ENCODE measurements at regions not wholly inside any gene's neighbourhood (a gene's known extent, or its start where the extent isn't known, plus 50 kb on each side); places are given as distances from the start of the nearest gene placed in this dataset.

GRCh38 chr22:48942698-48943566 is 884.7 kb downstream of the BRD1 start:
- DNase-seq: no peak
- Mint-ChIP-seq H3K27ac (no peak overlapping the region), H3K9me3 (no peaks in the 10 kb centered on the region), H3K36me3 (no peaks in the 10 kb centered on the region), H3K27me3 (peaks cover 0 to 4% of the 10 kb centered on the region in 2 donors), H3K4me3 (no peak overlapping the region), H3K4me1 (no peaks in the 10 kb centered on the region)
- no peaks in the 10 kb centered on the region for H3K9me3 ChIP-seq (ENCODE audit: low read length)
- H3K27ac ChIP-seq (ENCODE audit: low read depth, low read length): no peak overlapping the region
- POLR2A ChIA-PET: no interaction called here
- no peaks in the 10 kb centered on the region for H3K27me3 ChIP-seq (ENCODE audit: insufficient read depth, low read length, poor library complexity, severe bottlenecking)
- H3K36me3 ChIP-seq (ENCODE audit: insufficient read depth, low read length): no peaks in the 10 kb centered on the region
- no peaks in the 10 kb centered on the region for H3K4me1 ChIP-seq (ENCODE audit: insufficient read depth, low read length)
- CTCF ChIA-PET: no interaction called here
- H3K4me3 ChIP-seq (ENCODE audit: low read length): no peak overlapping the region

- H3K27ac ChIP-seq (ENCODE audit: low read depth, low read length): no peak overlapping the region
- CTCF ChIA-PET: no interaction called here
These were observed 885.6 kb downstream of the BRD1 start for GRCh38 chr22:48941903-48942575.

GRCh38 chr22:48941033-48941902 is 886.4 kb downstream of the BRD1 start:
- CTCF ChIA-PET: no interaction called here

More at GRCh38 chr22:48941903-48942575, 885.6 kb downstream of the BRD1 start:
- Mint-ChIP-seq H3K27ac (no peak overlapping the region), H3K9me3 (no peaks in the 10 kb centered on the region), H3K36me3 (no peaks in the 10 kb centered on the region), H3K4me1 (no peaks in the 10 kb centered on the region), H3K4me3 (no peak overlapping the region), H3K27me3 (peaks cover 0 to 4% of the 10 kb centered on the region in 2 donors)
- no peaks in the 10 kb centered on the region for H3K27me3 ChIP-seq (ENCODE audit: insufficient read depth, low read length, poor library complexity, severe bottlenecking)
- POLR2A ChIA-PET: no interaction called here
- DNase-seq: no peak
- H3K4me1 ChIP-seq (ENCODE audit: insufficient read depth, low read length): no peaks in the 10 kb centered on the region
- no peak overlapping the region for H3K4me3 ChIP-seq (ENCODE audit: low read length)
- H3K36me3 ChIP-seq (ENCODE audit: insufficient read depth, low read length): no peaks in the 10 kb centered on the region
- H3K9me3 ChIP-seq (ENCODE audit: low read length): no peaks in the 10 kb centered on the region

GRCh38 chr22:48940266-48941032 is 887.2 kb downstream of the BRD1 start:
- H3K4me3 Mint-ChIP-seq: no peak overlapping the region
- CTCF ChIA-PET: no interaction called here
- POLR2A ChIA-PET: no interaction called here
- no peak for DNase-seq
- peaks cover 0 to 5% (median 4%) of the 10 kb centered on the region in 5 donors for H3K9me3 Mint-ChIP-seq
- Histone ChIP-seq H3K4me3 (ENCODE audit: low read length) (no peak overlapping the region), H3K27ac (ENCODE audit: low read depth, low read length) (no peak overlapping the region), H3K4me1 (ENCODE audit: insufficient read depth, low read length) (no peaks in the 10 kb centered on the region), H3K27me3 (ENCODE audit: insufficient read depth, low read length, poor library complexity, severe bottlenecking) (no peaks in the 10 kb centered on the region), H3K9me3 (ENCODE audit: low read length) (no peaks in the 10 kb centered on the region), H3K36me3 (ENCODE audit: insufficient read depth, low read length) (no peaks in the 10 kb centered on the region)
- H3K27ac Mint-ChIP-seq: no peak overlapping the region
- no peaks in the 10 kb centered on the region for H3K36me3 Mint-ChIP-seq
- no peaks in the 10 kb centered on the region for H3K4me1 Mint-ChIP-seq
- H3K27me3 Mint-ChIP-seq: peaks cover 0 to 7% of the 10 kb centered on the region in 2 donors

More at GRCh38 chr22:48941033-48941902, 886.4 kb downstream of the BRD1 start:
- H3K36me3 ChIP-seq (ENCODE audit: insufficient read depth, low read length): no peaks in the 10 kb centered on the region
- H3K36me3 Mint-ChIP-seq: no peaks in the 10 kb centered on the region
- POLR2A ChIA-PET: no interaction called here
- no peak overlapping the region for H3K4me3 ChIP-seq (ENCODE audit: low read length)
- no peaks in the 10 kb centered on the region for H3K9me3 ChIP-seq (ENCODE audit: low read length)
- H3K9me3 Mint-ChIP-seq: peaks cover 0 to 5% (median 0%) of the 10 kb centered on the region in 5 donors
- peaks cover 0 to 4% of the 10 kb centered on the region in 2 donors for H3K27me3 Mint-ChIP-seq
- no peaks in the 10 kb centered on the region for H3K4me1 Mint-ChIP-seq
- H3K27ac ChIP-seq (ENCODE audit: low read depth, low read length): no peak overlapping the region
- no peak for DNase-seq
- H3K27me3 ChIP-seq (ENCODE audit: insufficient read depth, low read length, poor library complexity, severe bottlenecking): no peaks in the 10 kb centered on the region
- H3K4me3 Mint-ChIP-seq: no peak overlapping the region
- no peaks in the 10 kb centered on the region for H3K4me1 ChIP-seq (ENCODE audit: insufficient read depth, low read length)
- H3K27ac Mint-ChIP-seq: no peak overlapping the region

GRCh38 chr22:48939441-48940265 is 888.0 kb downstream of the BRD1 start:
- H3K4me1 Mint-ChIP-seq: no peaks in the 10 kb centered on the region
- H3K36me3 ChIP-seq (ENCODE audit: insufficient read depth, low read length): no peaks in the 10 kb centered on the region
- no peak overlapping the region for H3K4me3 Mint-ChIP-seq
- no peaks in the 10 kb centered on the region for H3K9me3 ChIP-seq (ENCODE audit: low read length)
- no peaks in the 10 kb centered on the region for H3K4me1 ChIP-seq (ENCODE audit: insufficient read depth, low read length)
- no peak overlapping the region for H3K27ac ChIP-seq (ENCODE audit: low read depth, low read length)
- no peak for DNase-seq
- no peaks in the 10 kb centered on the region for H3K27me3 ChIP-seq (ENCODE audit: insufficient read depth, low read length, poor library complexity, severe bottlenecking)
- POLR2A ChIA-PET: no interaction called here
- peaks cover 3 to 12% (median 5%) of the 10 kb centered on the region in 5 donors for H3K9me3 Mint-ChIP-seq
- H3K27ac Mint-ChIP-seq: no peak overlapping the region
- H3K4me3 ChIP-seq (ENCODE audit: low read length): no peak overlapping the region
- H3K27me3 Mint-ChIP-seq: peaks cover 0 to 12% of the 10 kb centered on the region in 2 donors
- H3K36me3 Mint-ChIP-seq: no peaks in the 10 kb centered on the region
- CTCF ChIA-PET: no interaction called here

GRCh38 chr22:48938741-48939140 is 888.9 kb downstream of the BRD1 start:
- Mint-ChIP-seq H3K27me3 (peaks cover 0 to 12% of the 10 kb centered on the region in 2 donors), H3K27ac (no peak overlapping the region), H3K4me1 (no peaks in the 10 kb centered on the region), H3K4me3 (no peak overlapping the region), H3K36me3 (no peaks in the 10 kb centered on the region), H3K9me3 (peaks cover 3 to 13% (median 7%) of the 10 kb centered on the region in 5 donors)
- H3K36me3 ChIP-seq (ENCODE audit: insufficient read depth, low read length): no peaks in the 10 kb centered on the region
- DNase-seq: no peak
- no peaks in the 10 kb centered on the region for H3K27me3 ChIP-seq (ENCODE audit: insufficient read depth, low read length, poor library complexity, severe bottlenecking)
- ChIA-PET POLR2A (no interaction called here), CTCF (no interaction called here)
- no peaks in the 10 kb centered on the region for H3K4me1 ChIP-seq (ENCODE audit: insufficient read depth, low read length)
- H3K27ac ChIP-seq (ENCODE audit: low read depth, low read length): no peak overlapping the region
- H3K4me3 ChIP-seq (ENCODE audit: low read length): no peak overlapping the region
- H3K9me3 ChIP-seq (ENCODE audit: low read length): no peaks in the 10 kb centered on the region

GRCh38 chr22:48937032-48937639 is 890.5 kb downstream of the BRD1 start:
- Mint-ChIP-seq H3K27me3 (peaks cover 0 to 18% of the 10 kb centered on the region in 2 donors), H3K4me1 (no peaks in the 10 kb centered on the region), H3K9me3 (peaks cover 3 to 13% (median 7%) of the 10 kb centered on the region in 5 donors), H3K4me3 (no peak overlapping the region), H3K36me3 (no peaks in the 10 kb centered on the region), H3K27ac (no peak overlapping the region)
- Histone ChIP-seq H3K4me3 (ENCODE audit: low read length) (no peak overlapping the region), H3K36me3 (ENCODE audit: insufficient read depth, low read length) (no peaks in the 10 kb centered on the region), H3K27ac (ENCODE audit: low read depth, low read length) (no peak overlapping the region), H3K4me1 (ENCODE audit: insufficient read depth, low read length) (no peaks in the 10 kb centered on the region), H3K9me3 (ENCODE audit: low read length) (no peaks in the 10 kb centered on the region), H3K27me3 (ENCODE audit: insufficient read depth, low read length, poor library complexity, severe bottlenecking) (no peaks in the 10 kb centered on the region)
- POLR2A ChIA-PET: no interaction called here
- DNase-seq: no peak
- CTCF ChIA-PET: no interaction called here

Measured in CD8-positive, alpha-beta memory T cell (primary cell).